IMR-90 (cell line): ENCODE measurements at regions not wholly inside any gene's neighbourhood (a gene's known extent, or its start where the extent isn't known, plus 50 kb on each side); places are given as distances from the start of the nearest gene placed in this dataset.

ENCODE experiments used
- ATAC-seq: fragments of 200-7000 bp; cut with Tn5 transposase; 2 replicates; pipeline ENCODE4 v1.9.1; 2020; ENCODE audit warnings: low read depth, mild to moderate bottlenecking, moderate library complexity
- BruUV-seq: library from RNA; stranded (reverse); fragments of 400-500 nt; replicated peaks from 2 replicates; lab custom pipeline; 2021; lab: Mats Ljungman, UMichigan
- CTCF ChIA-PET: fragments of 300-600 bp; formaldehyde crosslinking; extraction: SDS; loops from one replicate; lab custom pipeline; 2021; ENCODE audit warnings: antibody characterized with exemption; lab: Yijun Ruan, JAX
- POLR2A ChIA-PET: fragments of 300-600 bp; sonication (Branson Sonifier 250); formaldehyde crosslinking; loops from one replicate; lab custom pipeline; 2022; ENCODE audit warnings: antibody characterized with exemption; ENCODE audit not compliant: unreplicated experiment; lab: Charles Lee
- DNase-seq: peaks from one replicate; pipeline ENCODE4 v3.0.0; 2013
- H2AFZ ChIP-seq: replicated peaks from 2 replicates; pipeline ENCODE3; 2013; ENCODE audit warnings: low read length, mild to moderate bottlenecking; ENCODE audit not compliant: poor library complexity
- H2AK5ac ChIP-seq: 2 replicates; pipeline ENCODE4 v1.6.1; 2013; ENCODE audit warnings: low read depth, low read length, inconsistent platforms
- H2AK9ac ChIP-seq: replicated peaks from 2 replicates; pipeline ENCODE3; 2013; ENCODE audit warnings: mild to moderate bottlenecking, low read depth, low read length, moderate library complexity; ENCODE audit not compliant: poor library complexity
- H2BK120ac ChIP-seq: 2 replicates; pipeline ENCODE4 v1.6.1; 2013; ENCODE audit warnings: low read depth, low read length, inconsistent platforms
- H2BK15ac ChIP-seq: 3 replicates; pipeline ENCODE4 v1.6.1; 2013; ENCODE audit warnings: low read depth, low read length, inconsistent platforms
- H2BK20ac ChIP-seq: 2 replicates; pipeline ENCODE4 v1.6.1; 2013; ENCODE audit warnings: low read depth, mild to moderate bottlenecking, inconsistent platforms, low read length, moderate library complexity
- H2BK5ac ChIP-seq: 2 replicates; pipeline ENCODE4 v1.6.1; 2013; ENCODE audit warnings: mild to moderate bottlenecking, low read depth, low read length, inconsistent platforms; ENCODE audit not compliant: poor library complexity, severe bottlenecking
- H3K14ac ChIP-seq: replicated peaks from 2 replicates; pipeline ENCODE4 v1.6.1; 2013; ENCODE audit warnings: low read depth, low read length, inconsistent platforms
- H3K18ac ChIP-seq: 2 replicates; pipeline ENCODE4 v1.6.1; 2013; ENCODE audit warnings: low read depth, low read length, control low read depth
- H3K23ac ChIP-seq: 2 replicates; pipeline ENCODE4 v1.6.1; 2013; ENCODE audit warnings: low read depth, low read length, inconsistent platforms
- H3K27ac ChIP-seq: 2 replicates; pipeline ENCODE4 v1.5.1; 2013; ENCODE audit warnings: mild to moderate bottlenecking, control low read depth, low read length; ENCODE audit not compliant: insufficient read depth
- H3K27me3 ChIP-seq: 2 replicates; pipeline ENCODE4 v1.6.1; 2013; ENCODE audit warnings: low read length; ENCODE audit not compliant: control insufficient read depth, insufficient read depth
- H3K36me3 ChIP-seq: 2 replicates; pipeline ENCODE4 v1.6.1; 2013; ENCODE audit warnings: low read length, mixed read lengths; ENCODE audit not compliant: control insufficient read depth, insufficient read depth
- H3K4ac ChIP-seq: 2 replicates; pipeline ENCODE4 v1.6.1; 2013; ENCODE audit warnings: low read depth, low read length, inconsistent platforms
- H3K4me1 ChIP-seq: 2 replicates; pipeline ENCODE4 v1.6.1; 2013; ENCODE audit warnings: low read length, mixed read lengths; ENCODE audit not compliant: control insufficient read depth, insufficient read depth
- H3K4me2 ChIP-seq: 2 replicates; pipeline ENCODE4 v1.6.1; 2013; ENCODE audit warnings: low read depth, mild to moderate bottlenecking, control low read depth, low read length, moderate library complexity
- H3K4me3 ChIP-seq: 2 replicates; pipeline ENCODE4 v1.5.1; 2013; ENCODE audit warnings: low read depth, mild to moderate bottlenecking, control low read depth, low read length, moderate library complexity; ENCODE audit not compliant: insufficient read depth
- H3K56ac ChIP-seq: 2 replicates; pipeline ENCODE4 v1.6.1; 2013; ENCODE audit warnings: low read length, inconsistent platforms; ENCODE audit not compliant: insufficient read depth; ENCODE audit errors: extremely low read depth
- H3K79me1 ChIP-seq, 2 experiments: 2 replicates each; pipeline ENCODE4 v1.6.1; 2013; ENCODE audit warnings: low read length in 2 of 2, inconsistent platforms in 1 of 2, low read depth in 1 of 2
- H3K9ac ChIP-seq: 2 replicates; pipeline ENCODE4 v1.6.1; 2013; ENCODE audit warnings: low read depth, low read length, control low read depth
- H3K9me1 ChIP-seq: 2 replicates; pipeline ENCODE4 v1.6.1; 2013; ENCODE audit warnings: low read length, inconsistent platforms; ENCODE audit not compliant: insufficient read depth
- H3K9me3 ChIP-seq: 2 replicates; pipeline ENCODE4 v1.6.1; 2013; ENCODE audit warnings: low read length; ENCODE audit not compliant: control insufficient read depth, insufficient read depth
- H4K20me1 ChIP-seq: 2 replicates; pipeline ENCODE4 v1.6.1; 2013; ENCODE audit warnings: low read length, inconsistent platforms; ENCODE audit not compliant: insufficient read depth
- H4K5ac ChIP-seq: 2 replicates; pipeline ENCODE4 v1.6.1; 2013; ENCODE audit warnings: mild to moderate bottlenecking, low read depth, low read length, control low read depth
- H4K8ac ChIP-seq, 2 experiments: 2 replicates each; pipeline ENCODE4 v1.6.1; 2013; ENCODE audit warnings: low read depth in 2 of 2, low read length in 2 of 2, control low read depth in 1 of 2, inconsistent platforms in 1 of 2
- H4K91ac ChIP-seq: 2 replicates; pipeline ENCODE4 v1.6.1; 2013; ENCODE audit warnings: low read depth, low read length, inconsistent platforms; ENCODE audit not compliant: insufficient read depth
- CEBPB ChIP-seq: IDR thresholded peaks from 2 replicates; pipeline ENCODE4 v1.6.1; 2012; ENCODE audit warnings: low read depth, low read length, improper control_type of control experiment
- RCOR1 ChIP-seq: IDR thresholded peaks from 2 replicates; pipeline ENCODE4 v1.6.1; 2012; ENCODE audit warnings: mild to moderate bottlenecking, low read length, improper control_type of control experiment; ENCODE audit not compliant: insufficient replicate concordance
- WGBS, 2 experiments: methylation state at CpG; one replicate each; pipeline versions ENCODE4 v1.1.5 to v1.1.7; 2013; ENCODE audit warnings: missing lambda C conversion rate in 2 of 2; ENCODE audit not compliant: insufficient read length in 1 of 2; ENCODE audit errors: extremely low coverage in 2 of 2; 5-methylcytosine and 5-hydroxymethylcytosine counted together
- dilution Hi-C: fragments of 300-500 bp; cut with HindIII; formaldehyde crosslinking; loops from one replicate; pipeline ENCODE4 v1.14.3; 2018; ENCODE audit warnings: low sequenced_read_pairs; ENCODE audit not compliant: unreplicated experiment
- in situ Hi-C: fragments of 300-500 bp; cut with MboI; formaldehyde crosslinking; loops from 3 replicates; pipeline ENCODE4 v1.14.3; 2019; ENCODE audit warnings: low sequenced_read_pairs, inconsistent platforms, mixed read lengths
- intact Hi-C: fragments of 100-400 bp; cut with micrococcal nuclease; formaldehyde crosslinking; loops from 2 replicates; pipeline ENCODE4 v1.10.0; 2022

GRCh38 chr4:94397635-94398034 is 54.1 kb upstream of the PDLIM5 start:
- H3K18ac ChIP-seq = no peak overlapping the region
- DNase-seq (no peak), ATAC-seq (no peak)
- no peak overlapping the region for H3K23ac ChIP-seq
- in situ Hi-C loops = loop anchor here (10.0 kb wide), 1 partner anchor 603 kb away; no protein-coding TSS in a partner anchor
- H3K9me3 ChIP-seq = no peaks in the 10 kb centered on the region
- H3K56ac ChIP-seq = no peak overlapping the region
- BruUV-seq = no TSS peak
- ChIA-PET POLR2A (no interaction called here), CTCF (no interaction called here)
- H4K8ac ChIP-seq = no peak overlapping the region
- H3K27ac ChIP-seq = no peak overlapping the region
- H3K4me1 ChIP-seq = no peaks in the 10 kb centered on the region
- no CpG with 5 or more reads among the region's 2 CpGs for WGBS, 2 experiments
- H3K27me3 ChIP-seq = peaks cover 3% of the 10 kb centered on the region
- H2BK120ac ChIP-seq = no peak overlapping the region
- no peak overlapping the region for H2BK20ac ChIP-seq
- no peak overlapping the region for H2AK5ac ChIP-seq
- no peak overlapping the region for H3K4ac ChIP-seq
- H3K4me2 ChIP-seq = no peak overlapping the region
- no peaks in the 10 kb centered on the region for H4K20me1 ChIP-seq
- no peak overlapping the region for H4K91ac ChIP-seq
- dilution Hi-C loops = no loop called here
- no peak for TF ChIP-seq RCOR1
- peak; percentile 65 for TF ChIP-seq CEBPB
- no peak overlapping the region for H2AFZ ChIP-seq
- no peaks in the 10 kb centered on the region for H3K79me1 ChIP-seq
- no peak overlapping the region for H2BK15ac ChIP-seq
- H4K5ac ChIP-seq = no peak overlapping the region
- H3K14ac ChIP-seq = no peak overlapping the region
- no peak overlapping the region for H3K4me3 ChIP-seq
- H3K36me3 ChIP-seq = no peaks in the 10 kb centered on the region
- no peak overlapping the region for H2AK9ac ChIP-seq
- H2BK5ac ChIP-seq = no peak overlapping the region
- H3K9me1 ChIP-seq = no peaks in the 10 kb centered on the region; the same call in 1 of the 2 replicates
- intact Hi-C loops = no loop called here
- no peak overlapping the region for H3K9ac ChIP-seq
